ENCODE measurements at regions not wholly inside any gene's neighbourhood (a gene's known extent, or its start where the extent isn't known, plus 50 kb on each side); places are given as distances from the start of the nearest gene placed in this dataset.
"Not testable (repeated sequence)": the region's sequence is repeated elsewhere in the genome, so short reads cannot be mapped to it uniquely, and the experiment has no call there.

- intact Hi-C loops (cut with DNase I, micrococcal nuclease) = no loop called here
- no peak overlapping the region for H3K4me3 ChIP-seq
- DNase-seq (no peak), ATAC-seq (no peak)
- H3K9me3 ChIP-seq = peaks cover 5% of the 10 kb centered on the region
- TF ChIP-seq CTCF (IDR thresholded peaks at IDR 0.05) = no peak
- no peaks in the 10 kb centered on the region for H3K4me1 ChIP-seq (ENCODE audit: low read depth)
- no peaks in the 10 kb centered on the region for H3K36me3 ChIP-seq (ENCODE audit: low read depth)
These were observed 83.8 kb upstream of the BCHE start for GRCh38 chr3:165920984-165921383.

GRCh38 chr3:165919284-165919683 lies 82.1 kb upstream of the BCHE start:
- H3K4me3 ChIP-seq = no peak overlapping the region
- H3K4me1 ChIP-seq (ENCODE audit: low read depth) = no peaks in the 10 kb centered on the region
- H3K9me3 ChIP-seq = peaks cover 5% of the 10 kb centered on the region
- ATAC-seq (no peak), DNase-seq (no peak)
- intact Hi-C loops (cut with DNase I, micrococcal nuclease) = no loop called here
- TF ChIP-seq CTCF (IDR thresholded peaks at IDR 0.05) = no peak
- no peaks in the 10 kb centered on the region for H3K36me3 ChIP-seq (ENCODE audit: low read depth)

GRCh38 chr3:165918657-165918979 lies 81.4 kb upstream of the BCHE start:
- ATAC-seq (no peak), DNase-seq (peak in 1 of 3 donors; percentile 14)
- no peak overlapping the region for H3K4me3 ChIP-seq
- H3K4me1 ChIP-seq (ENCODE audit: low read depth) = no peaks in the 10 kb centered on the region
- no peak for TF ChIP-seq CTCF (IDR thresholded peaks at IDR 0.05)
- intact Hi-C loops (cut with DNase I, micrococcal nuclease) = no loop called here
- H3K9me3 ChIP-seq = peaks cover 5% of the 10 kb centered on the region
- H3K36me3 ChIP-seq (ENCODE audit: low read depth) = no peaks in the 10 kb centered on the region

DNA sequence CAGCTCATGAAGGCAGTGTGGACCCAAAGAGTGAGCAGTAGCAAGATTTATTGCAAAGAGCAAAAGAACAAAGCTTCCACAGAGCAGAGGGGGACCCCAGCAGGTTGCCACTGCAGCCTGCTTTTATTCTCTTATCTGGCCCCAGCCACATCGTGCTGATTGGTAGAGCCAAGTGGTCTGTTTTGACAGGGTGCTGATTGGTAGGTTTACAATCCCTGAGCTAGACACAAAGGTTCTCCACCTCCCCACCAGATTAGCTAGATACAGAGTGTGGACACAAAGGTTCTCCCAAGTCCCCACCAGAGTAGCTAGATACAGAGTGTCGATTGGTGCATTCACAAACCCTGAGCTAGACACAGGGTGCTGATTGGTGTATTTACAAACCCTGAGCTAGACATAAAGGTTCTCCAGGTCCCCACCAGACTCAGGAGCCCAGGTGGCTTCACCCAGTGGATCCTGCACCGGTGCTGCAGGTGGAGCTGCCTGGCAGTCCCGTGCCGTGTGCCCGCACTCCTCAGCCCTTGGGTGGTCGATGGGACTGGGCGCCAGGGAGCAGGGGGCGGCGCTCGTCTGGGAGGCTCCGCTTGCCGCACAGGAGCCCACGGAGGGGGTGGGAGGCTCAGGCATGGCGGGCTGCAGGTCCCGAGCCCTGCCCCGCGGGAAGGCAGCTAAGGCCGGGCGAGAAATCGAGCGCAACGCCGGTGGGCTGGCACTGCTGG lies 80.9 kb upstream of the BCHE start:
- H3K4me1 ChIP-seq (ENCODE audit: low read depth); H3K4me3 ChIP-seq; H3K36me3 ChIP-seq (ENCODE audit: low read depth); H3K9me3 ChIP-seq; intact Hi-C loops (cut with DNase I, micrococcal nuclease); ATAC-seq; DNase-seq: not testable (repeated sequence)

DNA sequence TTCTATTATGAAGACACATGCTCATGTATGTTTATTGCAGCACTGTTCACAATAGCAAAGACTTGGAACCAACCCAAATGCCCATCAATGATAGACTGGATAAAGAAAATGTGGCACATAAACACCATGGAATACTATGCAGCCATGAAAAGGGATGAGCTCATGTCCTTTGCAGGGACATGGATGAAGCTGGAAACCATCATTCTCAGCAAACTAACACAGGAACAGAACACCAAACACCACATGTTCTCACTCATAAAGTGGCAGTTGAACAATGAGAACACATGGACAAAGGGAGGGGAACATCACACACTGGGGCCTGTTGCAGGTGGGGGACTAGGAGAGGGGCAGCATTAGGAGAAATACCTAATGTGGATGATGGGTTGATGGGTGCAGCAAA lies 77.9 kb upstream of the BCHE start:
- H3K9me3 ChIP-seq; intact Hi-C loops (cut with DNase I, micrococcal nuclease); H3K4me1 ChIP-seq (ENCODE audit: low read depth); ATAC-seq; DNase-seq; H3K4me3 ChIP-seq; H3K36me3 ChIP-seq (ENCODE audit: low read depth): not testable (repeated sequence)

- no peak for ATAC-seq
These were observed 66.8 kb upstream of the BCHE start for GRCh38 chr3:165903885-165904630.

More at GRCh38 chr3:165903885-165904630, 66.8 kb upstream of the BCHE start:
- no peaks in the 10 kb centered on the region for H3K36me3 ChIP-seq (ENCODE audit: low read depth)
- DNase-seq = no peak
- no peak overlapping the region for H3K4me3 ChIP-seq
- no peaks in the 10 kb centered on the region for H3K4me1 ChIP-seq (ENCODE audit: low read depth)
- intact Hi-C loops (cut with DNase I, micrococcal nuclease) = no loop called here
- TF ChIP-seq CTCF (IDR thresholded peaks at IDR 0.05) = no peak
- no peaks in the 10 kb centered on the region for H3K9me3 ChIP-seq
